ENCODE measurements at regions not wholly inside any gene's neighbourhood (a gene's known extent, or its start where the extent isn't known, plus 50 kb on each side); places are given as distances from the start of the nearest gene placed in this dataset.
"Not testable (repeated sequence)": the region's sequence is repeated elsewhere in the genome, so short reads cannot be mapped to it uniquely, and the experiment has no call there.

DNA sequence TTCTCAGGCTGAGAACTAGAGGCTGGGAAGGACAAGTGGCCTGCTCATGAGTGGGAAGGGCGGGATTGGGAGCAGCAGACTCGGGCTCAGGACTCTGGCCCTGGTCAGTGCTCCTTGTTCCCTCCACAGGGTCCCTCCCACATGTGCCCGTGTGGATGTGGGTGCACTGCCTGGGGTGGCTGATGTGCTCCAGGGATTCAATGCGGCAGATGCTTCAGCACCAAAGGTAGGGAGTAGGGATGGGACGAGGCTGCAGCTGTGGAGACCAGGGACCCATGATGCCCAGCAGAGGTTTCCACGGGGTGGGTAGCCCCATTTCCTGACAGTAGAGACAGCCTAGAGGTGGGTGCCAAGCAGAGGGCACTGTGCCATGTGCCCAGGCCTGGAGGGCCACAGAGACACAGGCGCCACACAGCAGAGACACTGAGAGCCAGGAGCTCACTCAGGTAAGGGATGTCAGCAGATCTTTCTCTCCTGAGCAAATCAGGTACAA lies 89.5 kb downstream of the GGTLC2 start:
- H3K27ac Mint-ChIP-seq: no peak overlapping the region
- Histone ChIP-seq H3K79me2 (ENCODE audit: low read depth) (no peaks in the 10 kb centered on the region), H3K36me3 (no peaks in the 10 kb centered on the region), H3K4me2 (no peak overlapping the region), H3K9ac (no peak overlapping the region), H3K27me3 (peaks cover 99% of the 10 kb centered on the region), H3K27ac (no peak overlapping the region), H2AFZ (replicated peaks) (no peak overlapping the region), H3K4me1 (no peaks in the 10 kb centered on the region), H3K9me3 (ENCODE audit: low read depth) (no peaks in the 10 kb centered on the region), H3F3A (ENCODE audit: low read depth) (no peaks in the 10 kb centered on the region), H4K20me1 (ENCODE audit: low read depth) (no peaks in the 10 kb centered on the region), H3K4me3 (no peak overlapping the region)
- no peaks in the 10 kb centered on the region for H3K4me1 Mint-ChIP-seq
- H3K36me3 Mint-ChIP-seq: no peaks in the 10 kb centered on the region
- H3K27me3 Mint-ChIP-seq (ENCODE audit: insufficient read depth, low read depth): peaks cover 5% of the 10 kb centered on the region
- DNase-seq (ENCODE audit: low spot score): no peak
- H3K9me3 Mint-ChIP-seq: no peaks in the 10 kb centered on the region
- TF ChIP-seq EZH2 (IDR thresholded peaks at IDR 0.05): no peak
- TF ChIP-seq EZH2phosphoT487 (IDR thresholded peaks at IDR 0.05): no peak
- TF ChIP-seq, protein P1, sequence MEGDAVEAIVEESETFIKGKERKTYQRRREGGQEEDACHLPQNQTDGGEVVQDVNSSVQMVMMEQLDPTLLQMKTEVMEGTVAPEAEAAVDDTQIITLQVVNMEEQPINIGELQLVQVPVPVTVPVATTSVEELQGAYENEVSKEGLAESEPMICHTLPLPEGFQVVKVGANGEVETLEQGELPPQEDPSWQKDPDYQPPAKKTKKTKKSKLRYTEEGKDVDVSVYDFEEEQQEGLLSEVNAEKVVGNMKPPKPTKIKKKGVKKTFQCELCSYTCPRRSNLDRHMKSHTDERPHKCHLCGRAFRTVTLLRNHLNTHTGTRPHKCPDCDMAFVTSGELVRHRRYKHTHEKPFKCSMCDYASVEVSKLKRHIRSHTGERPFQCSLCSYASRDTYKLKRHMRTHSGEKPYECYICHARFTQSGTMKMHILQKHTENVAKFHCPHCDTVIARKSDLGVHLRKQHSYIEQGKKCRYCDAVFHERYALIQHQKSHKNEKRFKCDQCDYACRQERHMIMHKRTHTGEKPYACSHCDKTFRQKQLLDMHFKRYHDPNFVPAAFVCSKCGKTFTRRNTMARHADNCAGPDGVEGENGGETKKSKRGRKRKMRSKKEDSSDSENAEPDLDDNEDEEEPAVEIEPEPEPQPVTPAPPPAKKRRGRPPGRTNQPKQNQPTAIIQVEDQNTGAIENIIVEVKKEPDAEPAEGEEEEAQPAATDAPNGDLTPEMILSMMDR (IDR thresholded peaks at IDR 0.05): no peak
- H3K4me3 Mint-ChIP-seq: no peak overlapping the region

- not testable (repeated sequence) for H3K9ac ChIP-seq; H3K9me3 Mint-ChIP-seq; H2AFZ ChIP-seq (replicated peaks); H3K27ac ChIP-seq; H3K9me3 ChIP-seq (ENCODE audit: low read depth); H3K4me1 ChIP-seq; H3K4me3 Mint-ChIP-seq; H3K36me3 Mint-ChIP-seq; H3K4me2 ChIP-seq; H3K79me2 ChIP-seq (ENCODE audit: low read depth); H3K27me3 Mint-ChIP-seq (ENCODE audit: insufficient read depth, low read depth); H3K4me1 Mint-ChIP-seq; H3K36me3 ChIP-seq; H3F3A ChIP-seq (ENCODE audit: low read depth); H3K27ac Mint-ChIP-seq; H3K4me3 ChIP-seq; H4K20me1 ChIP-seq (ENCODE audit: low read depth)
- DNase-seq (ENCODE audit: low spot score): peak; percentile 13
- peaks cover 98% of the 10 kb centered on the region for H3K27me3 ChIP-seq
Measured at GRCh38 chr22:22734395-22735272, 90.2 kb downstream of the GGTLC2 start.

DNA sequence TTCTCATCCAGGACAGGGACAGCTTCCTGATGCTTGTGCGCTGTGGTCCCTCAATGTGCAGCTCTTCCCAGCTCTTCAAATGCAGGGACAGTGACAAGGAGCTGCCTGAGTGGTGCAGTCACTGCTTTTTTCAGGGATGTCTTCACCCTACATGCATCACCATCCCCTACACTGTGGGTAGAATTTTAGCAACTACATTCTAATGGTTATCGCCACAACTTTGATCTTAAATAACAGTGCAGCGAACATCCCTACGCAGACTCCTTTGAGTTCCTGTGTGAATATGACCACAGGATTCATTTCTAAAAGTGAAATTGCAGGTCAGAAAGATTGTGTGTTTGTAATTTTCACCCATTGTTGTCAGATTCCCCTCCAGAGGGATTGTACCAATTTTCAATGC lies 90.9 kb downstream of the GGTLC2 start:
- not testable (repeated sequence) for H3K9ac ChIP-seq

DNA sequence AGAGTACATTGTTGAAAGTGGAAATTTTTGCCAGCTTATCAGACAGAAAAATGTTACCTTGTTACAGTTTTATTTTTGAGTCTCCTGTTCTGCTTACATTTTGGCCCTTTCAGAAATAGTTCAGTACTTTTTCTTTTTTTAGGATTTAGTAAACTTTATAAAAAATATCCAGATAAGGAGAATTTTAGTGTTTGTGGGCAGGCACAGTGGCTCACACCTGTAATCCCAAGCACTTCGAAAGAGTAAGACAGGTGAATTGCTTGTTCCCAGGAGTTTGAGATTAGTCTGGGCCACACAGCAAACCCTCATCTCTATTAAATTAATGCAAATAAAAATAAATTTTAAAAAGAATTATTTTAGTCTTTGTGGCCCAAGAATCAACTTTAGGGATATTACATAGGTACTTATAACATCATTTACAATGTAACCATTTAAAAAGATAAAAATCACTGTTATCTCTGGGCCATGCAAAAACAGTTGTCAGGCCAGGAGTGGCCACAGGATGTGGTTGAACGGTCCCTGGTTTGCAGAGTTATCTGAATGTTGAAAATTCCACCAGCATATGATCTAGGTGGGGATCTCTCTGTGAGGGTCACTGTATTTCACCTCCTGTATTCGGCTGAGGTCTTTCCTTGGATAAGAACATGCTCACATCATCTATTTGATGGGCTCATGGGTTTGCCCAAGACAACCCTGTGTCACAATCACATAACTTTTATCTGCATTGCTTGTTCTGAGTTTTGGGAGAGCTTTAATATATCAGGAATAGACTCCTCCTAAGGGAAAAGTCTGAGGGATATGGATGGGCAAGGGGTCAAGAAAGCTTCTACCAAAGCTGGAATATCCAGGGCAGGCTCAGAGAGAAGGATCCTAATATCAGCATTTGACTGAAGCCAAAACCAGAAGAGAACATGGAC lies 91.5 kb downstream of the GGTLC2 start:
- H3K27me3 ChIP-seq: peaks cover 97% of the 10 kb centered on the region
- Mint-ChIP-seq H3K4me3 (no peak overlapping the region), H3K36me3 (no peaks in the 10 kb centered on the region), H3K27me3 (ENCODE audit: insufficient read depth, low read depth) (peaks cover 5% of the 10 kb centered on the region), H3K9me3 (peaks cover 7% of the 10 kb centered on the region), H3K27ac (no peak overlapping the region), H3K4me1 (no peaks in the 10 kb centered on the region)
- H3K4me3 ChIP-seq: no peak overlapping the region
- no peaks in the 10 kb centered on the region for H4K20me1 ChIP-seq (ENCODE audit: low read depth)
- H3K36me3 ChIP-seq: no peaks in the 10 kb centered on the region
- no peak overlapping the region for H3K27ac ChIP-seq
- no peaks in the 10 kb centered on the region for H3K4me1 ChIP-seq
- TF ChIP-seq, protein P1 (IDR thresholded peaks at IDR 0.05): no peak
- TF ChIP-seq EZH2 (IDR thresholded peaks at IDR 0.05) (no peak), EZH2phosphoT487 (IDR thresholded peaks at IDR 0.05) (no peak)
- DNase-seq (ENCODE audit: low spot score): no peak
- H3K79me2 ChIP-seq (ENCODE audit: low read depth): no peaks in the 10 kb centered on the region
- H3K4me2 ChIP-seq: no peak overlapping the region
- H2AFZ ChIP-seq (replicated peaks): no peak overlapping the region
- no peaks in the 10 kb centered on the region for H3K9me3 ChIP-seq (ENCODE audit: low read depth)
- no peaks in the 10 kb centered on the region for H3F3A ChIP-seq (ENCODE audit: low read depth)
- no peak overlapping the region for H3K9ac ChIP-seq

More for the DNA sequence above, 90.9 kb downstream of the GGTLC2 start:
- H3K4me1 Mint-ChIP-seq; H3K4me3 ChIP-seq; H3K4me2 ChIP-seq; H4K20me1 ChIP-seq (ENCODE audit: low read depth); H3K4me1 ChIP-seq; H3K9me3 ChIP-seq (ENCODE audit: low read depth); H3F3A ChIP-seq (ENCODE audit: low read depth); DNase-seq (ENCODE audit: low spot score); H3K36me3 ChIP-seq; H3K27ac ChIP-seq; H3K36me3 Mint-ChIP-seq; H3K79me2 ChIP-seq (ENCODE audit: low read depth); H3K27ac Mint-ChIP-seq; H3K27me3 Mint-ChIP-seq (ENCODE audit: insufficient read depth, low read depth); H3K9me3 Mint-ChIP-seq; H3K4me3 Mint-ChIP-seq; H2AFZ ChIP-seq (replicated peaks): not testable (repeated sequence)
- H3K27me3 ChIP-seq: peaks cover 97% of the 10 kb centered on the region

Data from neural progenitor cell (in vitro differentiated cells).